ENCODE measurements at regions not wholly inside any gene's neighbourhood (a gene's known extent, or its start where the extent isn't known, plus 50 kb on each side); places are given as distances from the start of the nearest gene placed in this dataset.
A peak's percentile ranks its signal among the peaks of the same experiment; 100 is the strongest.

DNA sequence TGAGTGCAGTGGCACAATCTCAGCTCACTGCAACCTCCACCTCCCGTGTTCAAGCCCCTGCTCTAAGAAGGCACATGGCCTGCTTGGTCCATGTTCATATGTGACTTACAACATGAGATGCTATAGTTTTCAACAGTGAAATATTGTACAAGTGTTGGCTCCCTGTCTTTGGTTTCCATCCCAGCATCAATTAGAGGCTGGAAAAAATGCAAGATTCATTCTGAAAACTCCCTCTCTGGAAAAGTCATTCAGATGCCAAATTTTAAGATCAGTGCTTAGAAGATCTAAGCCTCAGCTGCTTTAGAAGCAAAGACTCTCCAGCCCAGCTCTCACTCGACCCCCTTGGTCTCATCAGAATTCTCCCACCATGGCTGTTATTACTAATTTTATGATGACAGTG, 398.9 kb downstream of the KIF16B start:
- no peak for DNase-seq (ENCODE audit: low spot score)

DNA sequence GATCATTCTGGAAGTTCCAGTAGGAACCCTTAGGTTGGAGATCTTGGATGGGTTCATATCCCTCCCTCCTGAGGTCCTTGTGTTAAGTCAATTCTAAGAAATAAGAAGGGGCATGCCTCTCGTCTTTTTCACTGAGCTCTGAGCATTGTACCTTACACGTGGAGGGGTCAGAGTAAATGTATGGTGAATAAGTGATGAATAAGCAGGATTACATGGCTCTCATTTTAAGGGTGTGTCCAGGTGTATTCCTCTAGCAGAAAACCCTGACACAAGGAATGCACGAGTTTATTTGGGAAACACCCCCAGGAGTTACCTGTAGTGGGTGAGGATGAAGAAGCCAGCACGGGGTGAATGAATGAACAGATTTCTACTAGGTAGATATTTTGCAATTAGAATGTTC, 400.2 kb downstream of the KIF16B start:
- no peak for DNase-seq (ENCODE audit: low spot score)

DNA sequence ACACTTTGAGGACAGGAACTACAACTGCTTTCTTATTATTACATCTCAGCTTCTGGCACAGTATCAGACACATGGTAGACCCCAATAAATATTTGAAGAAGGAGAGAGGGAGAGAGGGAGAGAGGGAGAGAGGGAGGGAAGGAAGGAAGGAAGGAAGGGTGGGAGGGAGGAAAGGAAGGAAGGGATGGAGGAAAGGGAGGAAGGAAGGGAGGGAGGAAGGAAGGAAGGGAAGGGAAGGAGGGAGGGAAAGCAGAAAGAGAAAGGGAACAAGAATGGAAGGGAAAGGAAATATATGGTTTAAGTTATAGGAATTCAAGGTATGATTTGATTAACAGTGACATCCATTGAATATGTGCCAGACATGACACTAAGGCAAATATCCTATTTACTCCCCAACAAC, 402.1 kb downstream of the KIF16B start:
- DNase-seq (ENCODE audit: low spot score): no peak

DNA sequence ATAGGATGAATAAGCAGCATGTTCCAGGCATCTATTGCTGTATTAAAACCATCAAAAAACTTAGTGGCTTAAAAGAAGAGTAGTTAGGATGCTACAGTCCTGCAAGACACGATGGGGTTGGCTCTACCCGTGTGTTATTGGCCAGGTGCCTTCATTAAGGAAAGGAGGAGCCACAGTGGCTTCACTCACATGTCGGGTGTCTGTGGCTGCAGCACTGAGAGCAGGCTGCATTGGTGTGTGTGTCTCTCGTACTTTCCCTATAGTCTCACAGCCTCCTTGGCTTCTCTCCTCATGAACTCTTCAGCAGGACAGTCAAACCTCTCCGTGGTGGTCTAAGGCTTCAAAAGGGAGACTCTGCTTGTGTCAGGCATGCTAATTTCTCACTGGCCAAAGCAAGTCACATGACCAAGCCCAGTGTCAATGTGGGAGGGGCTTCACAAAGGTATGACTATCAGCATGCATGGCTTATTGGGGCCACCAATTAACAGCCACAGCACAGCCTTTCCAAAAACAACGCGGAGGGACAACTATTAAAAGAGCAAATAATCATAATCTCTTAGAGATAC, 402.8 kb downstream of the KIF16B start:
- no peak for DNase-seq (ENCODE audit: low spot score)

DNA sequence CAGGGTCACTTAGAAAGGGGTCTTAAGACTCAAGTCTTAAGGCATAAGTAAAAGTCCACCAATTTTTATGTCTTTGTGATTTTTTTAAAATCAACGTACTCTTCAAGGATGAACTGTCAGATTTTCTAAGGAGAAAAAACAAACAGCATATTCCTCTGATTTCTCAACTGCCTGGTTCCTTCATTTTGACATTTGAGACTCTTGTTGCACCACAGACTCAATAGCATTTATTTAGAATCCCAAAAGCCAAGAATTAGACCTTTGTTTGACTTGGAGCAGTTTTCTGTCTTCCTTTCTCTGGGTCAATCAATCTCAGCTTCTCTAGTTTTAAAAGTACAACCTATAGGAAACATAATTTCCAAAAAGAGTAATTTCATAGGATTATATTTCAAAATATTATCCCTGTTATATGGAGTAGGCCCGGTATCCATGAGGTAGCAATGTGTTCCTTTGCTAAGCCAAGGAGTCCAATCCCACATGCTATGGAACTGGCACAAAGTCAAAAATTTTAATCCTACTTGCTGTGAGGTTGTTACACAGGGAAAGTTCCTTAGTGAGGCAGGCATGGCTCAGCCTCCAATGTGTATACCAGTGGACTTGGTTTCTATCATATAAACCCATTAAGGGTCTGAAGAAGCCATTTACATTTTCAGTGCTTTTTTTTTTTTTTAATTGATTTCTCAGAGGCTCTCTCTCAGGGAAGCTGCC, 405.7 kb downstream of the KIF16B start:
- DNase-seq (ENCODE audit: low spot score): no peak

DNA sequence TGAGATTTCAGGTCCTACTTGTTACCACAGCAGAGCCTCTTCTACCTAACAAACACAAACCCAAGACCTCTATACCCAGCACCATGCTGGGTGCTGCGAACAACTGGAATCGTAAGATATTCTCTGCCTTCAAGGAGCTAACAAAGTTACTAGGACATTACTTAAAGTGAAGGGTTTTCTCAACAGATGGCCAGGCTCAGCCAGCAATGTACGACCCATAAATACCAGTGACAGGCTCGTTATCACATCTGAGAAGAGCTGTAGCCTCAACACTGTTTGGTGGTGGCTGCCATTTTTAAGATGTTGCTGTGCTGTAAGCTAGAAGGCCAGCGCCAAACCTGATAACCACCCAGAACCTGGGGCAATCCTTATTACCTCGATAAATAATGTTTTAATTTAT, 406.5 kb downstream of the KIF16B start:
- DNase-seq (ENCODE audit: low spot score): no peak

DNA sequence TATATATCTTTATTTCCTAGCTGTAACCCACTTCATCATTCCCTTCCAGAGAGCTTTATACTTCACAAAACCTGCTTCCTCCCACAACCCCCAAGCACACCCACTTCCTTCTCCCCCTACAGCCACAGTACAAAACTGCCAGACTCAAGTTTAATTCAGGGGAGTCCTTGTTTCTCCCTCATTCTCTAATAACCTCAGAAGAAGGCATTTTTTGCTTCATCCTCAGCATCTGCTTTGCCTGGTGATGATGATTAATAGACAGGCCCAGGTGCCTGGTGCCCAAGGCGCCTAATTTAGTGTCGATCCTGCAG, 414.3 kb downstream of the KIF16B start:
- no peak for DNase-seq (ENCODE audit: low spot score)

DNA sequence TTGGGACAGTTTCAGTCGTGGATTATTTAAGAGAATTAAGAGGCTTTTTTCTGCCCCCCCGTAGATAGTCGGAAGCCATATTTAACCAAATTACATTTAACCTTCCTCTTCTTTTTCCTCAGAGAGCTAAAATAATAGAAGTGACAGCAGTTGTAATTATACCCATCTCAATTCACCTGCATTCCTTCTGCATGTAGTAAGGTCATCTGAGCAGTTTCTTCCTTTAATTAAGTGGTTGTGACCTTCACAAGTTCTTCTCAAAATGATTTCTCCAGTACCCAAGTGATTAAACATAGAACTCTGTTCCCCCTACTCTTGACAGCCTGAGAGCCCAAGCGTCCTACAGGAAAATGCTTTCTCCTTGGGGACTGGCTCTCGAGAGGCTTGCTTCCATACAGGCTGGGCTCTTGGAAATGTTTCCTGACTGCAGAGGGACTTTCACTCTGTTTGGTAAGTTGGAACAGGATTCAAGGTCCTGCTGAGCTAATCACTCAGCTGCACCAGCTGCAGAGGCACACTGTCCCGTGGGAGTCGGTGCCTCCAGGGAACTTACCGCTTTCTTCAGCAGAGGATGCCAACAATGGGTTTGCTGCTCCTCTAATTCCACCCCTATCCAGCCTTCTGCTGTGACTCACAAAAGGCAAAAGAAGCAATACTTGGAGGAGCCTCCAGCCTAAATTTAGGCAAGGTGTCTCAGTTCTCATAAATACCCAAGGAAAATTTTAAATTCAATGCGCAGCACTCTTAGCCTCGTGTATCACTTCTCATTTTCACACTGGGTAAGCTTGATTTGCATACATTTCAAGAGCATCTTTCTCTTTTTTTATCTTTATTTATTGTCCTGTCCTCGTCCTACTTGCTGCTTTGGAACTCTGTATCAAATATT, 414.9 kb downstream of the KIF16B start:
- no peak for DNase-seq (ENCODE audit: low spot score)

DNA sequence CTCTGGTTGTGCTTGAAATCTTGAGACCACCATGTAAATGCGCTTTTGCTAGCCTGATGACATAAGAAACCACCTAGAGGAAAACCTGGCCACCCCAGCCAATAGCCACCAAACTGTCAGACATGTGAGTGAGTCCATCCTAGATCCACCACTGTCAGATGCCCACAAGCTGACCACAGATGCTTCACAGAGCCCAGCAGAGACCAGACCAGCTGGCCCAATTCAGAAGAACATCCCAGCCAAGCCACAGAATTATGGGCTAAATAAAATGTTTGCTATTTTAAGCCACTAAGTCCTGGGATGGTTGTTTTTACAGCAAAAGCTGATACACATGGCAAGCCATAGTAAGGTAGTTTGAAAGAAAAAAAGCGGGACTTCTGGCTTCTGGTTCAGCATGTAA, 425.3 kb downstream of the KIF16B start:
- no peak for DNase-seq (ENCODE audit: low spot score)

DNA sequence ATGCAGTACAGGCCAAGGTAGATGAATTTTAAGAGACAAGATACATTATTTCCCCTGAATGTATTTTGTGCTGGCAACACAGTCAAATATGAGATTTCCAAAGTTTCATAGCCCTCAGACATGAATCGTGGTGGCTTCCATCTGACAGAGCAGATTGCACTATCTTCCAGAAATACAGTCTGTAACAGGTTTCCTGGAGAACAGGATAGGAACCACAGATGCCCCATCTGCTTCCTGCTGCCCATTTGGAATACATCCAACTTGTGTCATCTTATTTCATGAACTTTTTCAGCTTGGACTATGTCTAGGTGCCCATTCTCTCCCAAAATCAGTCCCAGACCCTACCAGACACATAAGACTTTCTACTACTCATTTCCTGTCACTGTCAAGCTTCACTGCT, 426.0 kb downstream of the KIF16B start:
- no peak for DNase-seq (ENCODE audit: low spot score)

DNA sequence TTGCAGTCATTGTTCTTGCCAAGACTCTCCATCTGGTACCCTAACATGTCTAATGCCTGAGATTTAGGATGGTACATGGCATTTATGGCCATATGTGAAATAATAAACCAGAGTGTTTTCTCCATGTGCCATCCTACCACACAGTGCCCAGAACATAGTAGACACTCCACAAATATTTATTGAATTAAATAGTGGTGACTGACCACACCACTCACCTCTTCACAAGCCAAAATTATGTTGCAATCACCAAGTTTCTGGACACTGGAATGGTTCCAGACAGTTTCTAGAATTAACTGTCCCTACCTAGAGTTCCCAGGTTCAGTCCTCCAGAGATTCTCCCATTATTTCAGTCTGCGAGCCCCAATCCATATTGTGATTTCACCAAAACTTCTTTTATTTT, 427.3 kb downstream of the KIF16B start:
- DNase-seq (ENCODE audit: low spot score): no peak

DNA sequence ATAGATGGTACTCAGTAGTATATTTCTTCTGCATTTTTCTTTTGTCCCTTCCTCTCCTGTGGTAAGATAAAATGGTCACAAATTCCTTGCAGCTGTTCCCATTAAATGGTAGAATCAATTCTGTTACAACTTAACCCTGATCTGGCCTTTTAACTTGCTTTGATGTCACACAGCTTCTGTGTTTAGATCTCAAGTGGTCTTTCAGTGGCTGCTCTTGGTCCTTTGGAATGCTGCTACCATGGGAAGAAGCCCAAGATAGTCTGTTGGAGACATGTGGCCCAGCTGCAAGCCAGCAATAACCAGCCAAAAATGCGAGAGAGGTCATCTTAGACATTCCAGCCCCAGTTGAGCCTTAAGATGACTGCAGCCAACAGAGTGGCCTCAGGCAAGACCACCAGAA, 429.7 kb downstream of the KIF16B start:
- DNase-seq (ENCODE audit: low spot score): no peak

DNA sequence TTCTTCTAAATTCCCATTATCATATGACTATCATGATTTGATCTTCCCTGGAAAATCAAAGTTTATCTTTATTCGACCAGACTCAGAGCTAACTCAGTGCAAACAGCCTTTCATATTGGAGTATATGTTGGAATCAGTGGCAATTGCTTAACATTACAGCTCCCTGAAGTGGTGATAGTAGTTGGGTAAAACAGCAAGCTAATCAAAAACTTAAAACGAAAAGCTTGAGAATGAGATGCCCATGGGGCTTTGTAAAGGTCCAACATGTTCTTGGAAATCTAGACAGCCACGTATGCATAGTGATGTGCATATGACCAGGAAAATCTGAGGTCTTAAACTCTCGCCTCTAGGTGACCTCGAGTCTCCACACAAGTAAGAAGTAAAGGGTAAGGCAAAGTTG, 437.6 kb downstream of the KIF16B start:
- no peak for DNase-seq (ENCODE audit: low spot score)

DNA sequence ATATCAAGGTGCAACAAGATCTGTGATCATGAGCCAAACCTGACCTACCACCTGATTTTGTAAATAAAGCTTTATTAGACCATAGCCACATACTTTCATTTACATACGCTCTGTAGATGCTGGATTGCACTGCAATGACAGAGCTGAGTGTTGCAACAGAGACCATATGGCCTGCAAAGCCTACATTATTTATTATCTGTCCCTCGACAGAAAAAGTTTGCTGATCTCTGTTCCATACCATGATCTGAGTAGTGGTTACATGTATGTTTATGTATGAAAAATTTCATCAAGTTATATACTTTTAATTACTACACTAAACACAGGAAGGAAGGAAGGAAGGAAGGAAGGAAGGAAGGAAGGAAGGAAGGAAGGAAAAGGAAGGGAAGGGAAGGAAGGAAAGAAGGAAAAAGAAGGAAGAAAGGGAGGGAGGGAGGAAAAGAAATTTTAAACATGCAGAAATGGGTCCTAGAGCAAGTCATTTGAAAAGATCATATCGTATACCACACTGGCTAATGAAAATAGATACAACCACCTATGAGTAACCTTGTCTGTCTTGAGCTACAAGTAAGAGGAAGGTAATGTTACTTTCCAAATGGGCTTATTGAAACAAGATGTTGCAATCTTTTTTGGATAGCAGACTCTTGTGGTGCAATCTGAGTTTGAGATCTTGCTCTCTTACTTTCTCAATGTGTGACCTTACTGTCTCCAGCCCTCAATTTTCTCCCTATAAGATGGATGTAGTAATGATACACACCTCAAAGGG, 441.0 kb downstream of the KIF16B start:
- no peak for DNase-seq (ENCODE audit: low spot score)

DNA sequence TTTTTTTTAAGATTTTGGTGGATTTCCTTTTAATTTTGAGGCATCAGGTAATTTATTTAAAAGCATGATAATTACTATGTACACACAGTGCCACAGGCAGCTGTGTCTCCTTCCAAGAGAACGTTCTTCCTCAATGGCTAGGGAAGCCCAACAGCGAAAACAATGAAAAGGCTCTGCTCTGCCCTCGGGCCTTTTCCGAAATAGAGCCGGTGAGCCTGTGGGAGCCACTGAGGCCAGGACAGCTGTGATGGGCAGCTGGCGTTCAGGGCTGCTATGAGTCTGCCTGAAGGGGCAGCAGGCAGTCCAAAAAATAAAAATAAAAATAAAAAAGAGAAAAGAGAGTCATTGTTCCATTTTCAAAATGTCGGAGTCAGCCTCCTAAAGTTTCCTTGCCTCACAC, 443.8 kb downstream of the KIF16B start:
- DNase-seq (ENCODE audit: low spot score): no peak

DNA sequence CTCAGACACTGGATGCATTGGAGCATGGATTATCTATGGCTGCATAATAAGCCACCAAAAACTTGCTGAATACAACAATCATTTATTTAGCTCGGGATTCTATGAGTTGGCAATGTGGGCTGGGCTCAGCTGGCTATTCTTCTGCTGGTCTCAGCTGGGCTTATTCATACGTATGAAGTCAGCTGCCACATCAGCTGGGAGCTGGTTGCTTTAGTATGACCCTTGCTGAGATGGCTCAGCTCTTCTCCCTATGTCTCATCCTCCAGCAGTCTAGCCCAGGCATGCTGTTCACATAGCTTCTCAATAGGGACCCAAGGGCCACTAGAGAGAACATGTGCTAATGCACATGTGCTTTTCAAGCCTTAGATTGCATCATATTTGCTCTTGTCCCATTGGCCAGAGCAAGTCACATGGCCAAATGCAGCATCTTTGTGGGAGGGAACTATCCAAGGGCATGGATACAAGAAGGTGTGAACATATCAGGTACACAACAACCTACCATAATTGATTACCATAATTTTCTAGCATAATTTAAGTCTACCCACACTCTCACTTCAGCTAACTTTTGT, 444.6 kb downstream of the KIF16B start:
- no peak for DNase-seq (ENCODE audit: low spot score)

DNA sequence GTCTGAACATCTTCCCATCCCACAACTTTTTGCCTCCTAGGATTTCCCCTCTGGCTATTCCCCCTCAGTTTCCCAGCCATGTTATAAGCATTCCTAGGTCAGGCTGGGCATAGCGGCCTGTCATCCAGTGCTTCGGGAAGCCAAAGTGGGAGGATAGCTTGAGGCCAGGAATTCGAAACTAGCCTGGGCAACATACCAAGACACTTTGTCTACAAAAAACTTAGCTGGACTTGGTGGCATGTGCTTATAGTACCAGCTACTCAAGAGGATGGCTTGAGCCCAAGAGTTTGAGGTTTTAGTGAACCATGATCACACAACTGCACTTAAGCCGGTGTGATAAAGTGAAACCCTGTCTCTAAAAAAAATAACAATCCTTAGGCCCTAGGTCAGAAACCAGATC, 447.4 kb downstream of the KIF16B start:
- peak; percentile 15 for DNase-seq (ENCODE audit: low spot score)

DNA sequence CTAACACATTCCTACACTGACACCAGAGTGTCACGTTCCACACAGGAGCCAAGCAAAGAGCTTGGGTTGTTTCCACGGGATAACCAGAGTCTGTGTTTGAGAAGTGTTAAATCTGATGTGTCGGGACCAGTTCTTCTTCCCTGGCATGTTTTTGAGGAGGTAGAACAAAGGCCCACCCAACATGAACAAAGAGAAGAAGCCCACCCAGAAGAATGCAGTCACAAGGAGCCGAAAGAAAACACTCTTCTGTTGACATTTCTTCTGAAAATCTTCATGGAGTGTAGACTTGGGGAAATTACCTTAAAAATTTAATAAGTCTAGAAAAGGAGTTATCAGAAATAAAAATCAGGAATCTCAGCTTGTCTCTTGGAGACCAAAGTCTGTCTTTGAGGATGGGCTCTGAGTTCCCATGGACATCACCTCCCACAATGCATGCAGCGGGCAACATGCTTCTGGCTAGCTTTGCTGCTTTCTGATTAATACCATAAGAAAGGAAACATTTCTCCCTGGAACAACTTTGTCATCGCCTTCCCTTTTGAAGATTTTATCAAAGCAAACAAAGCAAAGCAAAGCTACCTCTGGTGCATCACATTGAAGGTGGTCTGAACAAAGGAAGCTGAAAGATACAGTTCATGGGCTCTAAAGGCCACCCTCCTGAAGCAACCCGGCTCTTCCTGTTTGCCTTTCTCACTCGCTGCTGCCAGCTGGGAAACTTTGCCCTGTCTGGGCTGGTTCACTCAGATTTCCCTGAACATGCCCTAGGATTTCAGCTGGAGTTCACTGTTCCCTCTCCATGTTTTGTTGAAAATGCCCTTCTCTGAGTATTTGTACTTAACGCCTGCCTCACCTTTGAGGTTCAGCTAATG, 448.1 kb downstream of the KIF16B start:
- no peak for DNase-seq (ENCODE audit: low spot score)

DNA sequence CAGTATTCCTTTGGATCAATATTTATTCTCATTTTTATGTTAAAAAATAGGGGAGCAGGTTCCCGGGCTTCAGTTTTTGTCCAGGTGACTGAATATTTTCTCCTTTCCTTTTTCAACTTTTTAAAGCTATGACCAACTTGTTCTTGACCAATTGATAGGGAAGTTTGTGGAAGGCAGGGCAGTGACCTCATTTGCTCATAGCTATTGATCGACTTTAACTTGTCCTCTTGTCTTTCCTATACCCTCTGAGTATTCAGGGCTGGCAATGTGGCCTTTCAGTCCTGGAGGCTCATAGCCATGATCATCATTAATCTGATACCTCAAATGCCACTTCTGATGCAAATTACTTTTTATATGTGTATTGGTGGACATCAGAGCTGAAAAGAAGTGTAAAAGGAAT, 448.8 kb downstream of the KIF16B start:
- no peak for DNase-seq (ENCODE audit: low spot score)

DNA sequence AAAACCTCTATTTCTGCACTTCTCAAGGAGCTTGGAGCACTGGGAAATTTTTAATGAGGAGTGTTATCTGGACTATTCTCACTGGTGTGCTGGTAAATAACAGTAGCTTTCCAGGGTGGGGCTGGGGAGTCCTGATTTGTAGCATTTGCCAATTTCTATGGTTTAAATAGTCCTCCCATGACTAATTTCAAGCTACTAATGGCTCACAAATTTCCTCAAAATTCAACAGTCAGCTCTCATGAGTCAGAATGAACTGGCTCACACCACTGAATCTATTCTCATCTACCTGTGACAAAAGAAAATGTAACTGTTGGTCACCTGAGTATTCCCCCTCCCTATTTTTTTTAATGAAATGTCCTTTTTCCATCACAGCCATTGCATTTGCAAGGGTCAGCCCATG, 449.6 kb downstream of the KIF16B start:
- no peak for DNase-seq (ENCODE audit: low spot score)

DNA sequence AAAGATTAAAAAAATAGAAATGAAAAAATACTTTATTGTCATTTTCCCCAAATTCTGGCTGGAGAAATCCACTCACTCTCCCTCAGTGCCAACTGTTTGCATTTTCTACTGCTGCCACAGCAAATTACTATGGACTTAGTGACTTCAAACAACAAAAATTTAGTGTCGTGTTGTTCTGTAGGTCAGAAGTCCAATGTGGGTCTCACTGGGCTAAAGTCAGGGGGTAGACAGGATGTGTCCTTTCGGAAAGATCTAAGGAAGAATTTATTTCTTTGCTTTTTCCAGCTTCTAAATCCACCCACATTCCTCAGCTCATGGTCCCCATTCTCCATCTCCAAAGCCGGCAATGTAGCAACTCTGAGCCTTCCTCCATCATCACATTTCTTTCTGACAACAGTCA, 453.3 kb downstream of the KIF16B start:
- no peak for DNase-seq (ENCODE audit: low spot score)

Measured in globus pallidus (tissue), 1 donor.